DOHH2 (cell line): ENCODE measurements at regions not wholly inside any gene's neighbourhood (a gene's known extent, or its start where the extent isn't known, plus 50 kb on each side); places are given as distances from the start of the nearest gene placed in this dataset.

Experiments used
- CTCF ChIP-seq: fragments of 200-600 bp; sonication (generic); IDR thresholded peaks from one replicate; pipeline ENCODE4 v1.5.1; 2014; ENCODE audit warnings: antibody characterized with exemption, mild to moderate bottlenecking, low read depth, low read length; ENCODE audit not compliant: poor library complexity, severe bottlenecking
- EZH2phosphoT487 ChIP-seq: fragments of 200-600 bp; sonication (generic); IDR thresholded peaks from 2 replicates; pipeline ENCODE4 v1.6.1; 2017; ENCODE audit warnings: borderline replicate concordance, mild to moderate bottlenecking, antibody characterized with exemption, low read length, moderate library complexity, mixed read lengths

- no peak for TF ChIP-seq CTCF
- no peak for TF ChIP-seq EZH2phosphoT487
Observed at GRCh38 chr3:5425371-5425770, 237.9 kb downstream of the EDEM1 start.
